GM12865 (cell line): ENCODE measurements at regions not wholly inside any gene's neighbourhood (a gene's known extent, or its start where the extent isn't known, plus 50 kb on each side); places are given as distances from the start of the nearest gene placed in this dataset.
"Not testable (repeated sequence)": the region's sequence is repeated elsewhere in the genome, so short reads cannot be mapped to it uniquely, and the experiment has no call there.

Experiments
- DNase-seq: peaks from one replicate; pipeline ENCODE4 v3.0.0; 2010; ENCODE audit warnings: low read depth
- H3K4me3 ChIP-seq: 2 replicates; pipeline ENCODE4 v1.5.1; 2011; ENCODE audit warnings: mild to moderate bottlenecking, low read depth, low read length, control low read depth
- TF ChIP-seq, protein P1 (sequence below): IDR thresholded peaks from 2 replicates; pipeline ENCODE4 v1.5.1; 2011; ENCODE audit warnings: low read length, control low read depth, low read depth, inconsistent platforms; ENCODE audit not compliant: insufficient read depth; ENCODE audit errors: missing control alignments

DNA sequence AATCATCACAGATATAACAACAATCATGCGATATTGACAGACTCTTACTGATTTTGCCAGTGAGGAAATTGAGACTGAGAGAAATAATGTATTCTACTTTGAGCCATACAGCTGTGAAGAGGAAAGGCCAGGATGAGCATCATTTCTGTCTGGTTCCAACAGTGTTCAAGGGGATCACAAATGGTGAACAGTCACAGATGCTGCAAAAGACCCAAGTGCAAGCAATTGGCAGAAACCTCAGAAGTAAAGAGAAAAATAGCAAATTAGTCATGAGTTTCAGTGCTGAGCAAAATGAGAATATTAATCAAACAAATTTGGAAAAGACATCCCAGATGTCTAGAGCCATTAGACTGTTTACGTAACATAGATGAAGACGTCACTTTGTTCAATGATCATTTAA is 114.1 kb downstream of the RAB38 start:
- TF ChIP-seq, protein P1, sequence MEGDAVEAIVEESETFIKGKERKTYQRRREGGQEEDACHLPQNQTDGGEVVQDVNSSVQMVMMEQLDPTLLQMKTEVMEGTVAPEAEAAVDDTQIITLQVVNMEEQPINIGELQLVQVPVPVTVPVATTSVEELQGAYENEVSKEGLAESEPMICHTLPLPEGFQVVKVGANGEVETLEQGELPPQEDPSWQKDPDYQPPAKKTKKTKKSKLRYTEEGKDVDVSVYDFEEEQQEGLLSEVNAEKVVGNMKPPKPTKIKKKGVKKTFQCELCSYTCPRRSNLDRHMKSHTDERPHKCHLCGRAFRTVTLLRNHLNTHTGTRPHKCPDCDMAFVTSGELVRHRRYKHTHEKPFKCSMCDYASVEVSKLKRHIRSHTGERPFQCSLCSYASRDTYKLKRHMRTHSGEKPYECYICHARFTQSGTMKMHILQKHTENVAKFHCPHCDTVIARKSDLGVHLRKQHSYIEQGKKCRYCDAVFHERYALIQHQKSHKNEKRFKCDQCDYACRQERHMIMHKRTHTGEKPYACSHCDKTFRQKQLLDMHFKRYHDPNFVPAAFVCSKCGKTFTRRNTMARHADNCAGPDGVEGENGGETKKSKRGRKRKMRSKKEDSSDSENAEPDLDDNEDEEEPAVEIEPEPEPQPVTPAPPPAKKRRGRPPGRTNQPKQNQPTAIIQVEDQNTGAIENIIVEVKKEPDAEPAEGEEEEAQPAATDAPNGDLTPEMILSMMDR: no peak
- no peak for DNase-seq
- no peak overlapping the region for H3K4me3 ChIP-seq

DNA sequence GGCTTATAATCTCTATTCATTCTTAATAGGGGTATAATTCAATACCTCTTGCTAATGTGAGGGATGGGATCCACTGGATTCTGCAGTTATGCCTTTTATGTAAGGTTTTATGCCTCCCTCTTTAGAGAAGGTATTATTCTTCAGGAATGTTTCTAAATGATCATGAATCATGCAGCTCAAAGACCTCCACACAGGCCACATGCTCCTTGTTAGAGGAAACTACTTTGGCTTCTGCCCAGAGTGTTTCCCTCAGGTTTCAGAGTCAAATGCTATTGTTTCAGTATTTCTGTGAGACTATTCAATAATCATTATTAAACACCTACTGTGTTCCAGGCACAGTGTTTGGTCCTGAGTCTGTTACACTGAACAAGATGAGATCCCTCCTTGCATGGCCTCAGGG is 115.9 kb downstream of the RAB38 start:
- TF ChIP-seq, protein P1: no peak
- DNase-seq: no peak
- no peak overlapping the region for H3K4me3 ChIP-seq

DNA sequence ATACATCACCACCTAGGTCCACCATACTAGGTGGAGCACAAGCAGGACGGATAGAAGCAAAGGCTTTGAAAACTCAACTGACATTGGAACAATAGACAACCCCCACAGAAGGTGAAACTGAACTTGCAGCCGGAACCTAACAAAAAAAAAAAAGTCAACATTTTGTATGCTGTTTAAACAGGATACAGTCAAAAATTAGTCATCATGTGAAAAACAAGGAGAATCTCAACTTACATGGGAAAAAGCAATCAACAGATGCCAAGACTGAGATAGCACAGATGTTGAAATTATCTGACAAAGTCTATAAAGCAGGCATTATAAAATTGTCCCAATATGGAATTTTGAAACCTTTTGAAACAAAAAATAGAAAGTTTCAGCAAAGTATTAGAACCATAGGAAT is 123.8 kb downstream of the RAB38 start:
- TF ChIP-seq, protein P1: no peak
- H3K4me3 ChIP-seq: no peak overlapping the region
- DNase-seq: no peak

DNA sequence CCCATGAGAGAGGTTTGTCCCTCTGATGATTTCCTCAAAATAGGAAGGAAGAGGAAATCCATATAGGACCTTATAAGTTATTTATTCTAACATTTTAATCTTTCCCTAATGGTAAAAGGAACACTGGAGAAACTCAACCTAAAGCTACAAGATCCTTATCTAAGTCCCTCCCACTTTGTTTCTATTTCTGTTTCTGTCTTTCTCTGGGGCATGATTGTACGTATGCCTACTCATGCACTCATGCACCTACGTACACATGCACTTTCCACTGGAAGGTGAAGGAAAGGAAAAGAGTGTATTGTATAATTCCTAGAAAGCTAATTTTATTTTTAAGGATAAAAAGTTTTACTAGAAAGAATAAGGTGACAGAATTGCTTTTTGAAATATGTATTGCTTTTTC is 125.0 kb downstream of the RAB38 start:
- no peak overlapping the region for H3K4me3 ChIP-seq
- no peak for DNase-seq
- TF ChIP-seq, protein P1: no peak

DNA sequence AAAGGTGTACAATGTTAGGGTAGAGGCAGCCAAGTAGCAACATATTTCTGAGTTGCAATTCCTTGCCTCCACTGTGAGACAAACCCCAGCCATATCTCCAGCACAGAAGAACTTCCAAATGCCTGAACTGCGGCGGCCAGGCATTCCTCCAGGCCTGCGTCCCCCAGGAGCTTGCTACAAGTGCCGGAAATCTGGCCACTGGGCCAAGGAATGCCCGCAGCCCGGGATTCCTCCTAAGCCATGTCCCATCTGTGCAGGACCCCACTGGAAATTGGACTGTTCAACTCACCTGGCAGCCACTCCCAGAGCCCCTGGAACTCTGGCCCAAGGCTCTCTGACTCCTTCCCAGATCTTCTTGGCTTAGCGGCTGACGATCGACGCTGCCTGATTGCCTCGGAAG is 130.0 kb downstream of the RAB38 start:
- not testable (repeated sequence) for H3K4me3 ChIP-seq, DNase-seq

DNA sequence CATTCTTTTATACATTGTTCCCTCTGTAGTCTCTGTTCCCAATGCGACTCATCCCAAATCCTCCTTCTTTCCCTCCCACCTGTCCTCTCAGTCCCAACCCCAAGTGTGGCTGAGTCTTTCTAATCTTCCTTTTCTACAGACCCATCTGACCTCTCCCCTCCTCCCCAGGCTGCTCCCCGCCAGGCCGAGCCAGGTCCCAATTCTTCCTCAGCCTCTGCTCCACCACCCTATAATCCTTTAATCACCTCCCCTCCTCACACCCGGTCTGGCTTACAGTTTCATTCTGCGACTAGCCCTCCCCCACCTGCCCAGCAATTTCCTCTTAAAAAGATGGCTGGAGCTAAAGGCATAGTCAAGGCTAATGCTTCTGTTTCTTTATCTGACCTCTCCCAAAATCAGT is 130.6 kb downstream of the RAB38 start:
- not testable (repeated sequence) for H3K4me3 ChIP-seq, DNase-seq

DNA sequence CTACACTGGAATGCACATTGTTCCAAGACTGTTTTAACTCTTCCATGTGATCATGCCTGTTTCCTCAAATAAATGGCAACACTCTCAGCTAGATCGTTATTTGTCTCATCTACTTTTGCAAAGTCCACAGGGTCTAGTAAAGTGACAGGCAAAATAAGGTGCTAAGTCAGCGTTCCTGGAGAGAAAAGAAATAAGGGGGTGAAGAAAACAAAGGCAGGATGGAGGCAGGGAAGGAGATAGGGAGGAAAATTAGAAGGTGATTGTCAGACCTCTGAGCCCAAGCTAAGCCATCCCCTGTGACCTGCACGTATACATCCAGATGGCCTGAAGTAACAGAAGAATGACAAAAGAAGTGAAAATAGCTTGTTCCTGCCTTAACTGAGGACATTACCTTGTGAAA is 132.1 kb downstream of the RAB38 start:
- DNase-seq: no peak
- no peak overlapping the region for H3K4me3 ChIP-seq
- TF ChIP-seq, protein P1: no peak

DNA sequence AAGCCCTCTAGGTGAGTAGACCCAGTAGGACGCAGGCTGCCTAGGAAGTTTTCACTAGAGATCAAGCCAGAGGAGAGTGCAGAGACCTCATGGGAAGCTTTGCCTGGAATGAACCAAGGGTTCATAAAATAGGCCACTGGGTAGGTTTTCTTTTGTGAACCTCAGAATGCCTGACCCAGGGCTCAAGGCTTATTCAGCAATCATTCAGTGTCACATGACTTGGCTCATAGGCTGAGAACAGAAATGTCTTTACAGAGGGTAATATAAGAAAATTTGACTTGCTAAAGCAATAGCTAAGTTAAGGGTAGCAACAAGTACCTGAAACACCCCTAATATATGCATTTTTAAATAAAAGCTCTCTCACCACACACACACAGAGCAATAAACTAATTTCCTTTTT is 132.6 kb downstream of the RAB38 start:
- DNase-seq: no peak
- TF ChIP-seq, protein P1: no peak
- no peak overlapping the region for H3K4me3 ChIP-seq
